ENCODE measurements at regions not wholly inside any gene's neighbourhood (a gene's known extent, or its start where the extent isn't known, plus 50 kb on each side); places are given as distances from the start of the nearest gene placed in this dataset.

DNA sequence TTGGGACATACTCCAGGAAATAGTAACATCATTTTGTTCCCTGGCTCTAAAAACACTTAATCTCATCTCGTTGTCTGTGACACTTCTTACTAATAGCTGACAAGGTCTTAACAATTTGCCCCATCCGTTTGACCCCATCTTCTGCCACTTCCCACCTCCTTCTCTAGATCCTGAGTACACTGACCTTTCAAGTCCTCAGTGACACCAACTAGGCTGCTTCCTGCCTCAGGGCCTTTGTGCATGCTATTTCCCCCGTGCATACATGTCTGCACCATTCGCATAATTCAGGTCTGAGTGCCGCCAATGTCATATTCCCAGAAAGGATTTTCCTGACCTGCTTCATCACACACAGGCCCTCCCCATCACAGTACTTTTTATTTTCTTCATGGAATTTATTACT is 70.6 kb upstream of the CCND2 start (continued):
- TF ChIP-seq, protein P1, sequence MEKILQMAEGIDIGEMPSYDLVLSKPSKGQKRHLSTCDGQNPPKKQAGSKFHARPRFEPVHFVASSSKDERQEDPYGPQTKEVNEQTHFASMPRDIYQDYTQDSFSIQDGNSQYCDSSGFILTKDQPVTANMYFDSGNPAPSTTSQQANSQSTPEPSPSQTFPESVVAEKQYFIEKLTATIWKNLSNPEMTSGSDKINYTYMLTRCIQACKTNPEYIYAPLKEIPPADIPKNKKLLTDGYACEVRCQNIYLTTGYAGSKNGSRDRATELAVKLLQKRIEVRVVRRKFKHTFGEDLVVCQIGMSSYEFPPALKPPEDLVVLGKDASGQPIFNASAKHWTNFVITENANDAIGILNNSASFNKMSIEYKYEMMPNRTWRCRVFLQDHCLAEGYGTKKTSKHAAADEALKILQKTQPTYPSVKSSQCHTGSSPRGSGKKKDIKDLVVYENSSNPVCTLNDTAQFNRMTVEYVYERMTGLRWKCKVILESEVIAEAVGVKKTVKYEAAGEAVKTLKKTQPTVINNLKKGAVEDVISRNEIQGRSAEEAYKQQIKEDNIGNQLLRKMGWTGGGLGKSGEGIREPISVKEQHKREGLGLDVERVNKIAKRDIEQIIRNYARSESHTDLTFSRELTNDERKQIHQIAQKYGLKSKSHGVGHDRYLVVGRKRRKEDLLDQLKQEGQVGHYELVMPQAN (conservative IDR thresholded peaks at IDR 0.05) = no peak
- TF ChIP-seq ETV6 (conservative IDR thresholded peaks at IDR 0.05 in 1 of 2, IDR thresholded peaks at IDR 0.05 in 1 of 2; ENCODE audit: borderline replicate concordance in 1 of 2, low read depth in 1 of 2) (no peak), NBN (IDR thresholded peaks at IDR 0.05) (no peak), NFYA (IDR thresholded peaks at IDR 0.05; ENCODE audit: borderline replicate concordance, low read depth, low read length) (no peak), SUZ12 (IDR thresholded peaks at IDR 0.05; ENCODE audit: unreplicated experiment) (no peak)

DNA sequence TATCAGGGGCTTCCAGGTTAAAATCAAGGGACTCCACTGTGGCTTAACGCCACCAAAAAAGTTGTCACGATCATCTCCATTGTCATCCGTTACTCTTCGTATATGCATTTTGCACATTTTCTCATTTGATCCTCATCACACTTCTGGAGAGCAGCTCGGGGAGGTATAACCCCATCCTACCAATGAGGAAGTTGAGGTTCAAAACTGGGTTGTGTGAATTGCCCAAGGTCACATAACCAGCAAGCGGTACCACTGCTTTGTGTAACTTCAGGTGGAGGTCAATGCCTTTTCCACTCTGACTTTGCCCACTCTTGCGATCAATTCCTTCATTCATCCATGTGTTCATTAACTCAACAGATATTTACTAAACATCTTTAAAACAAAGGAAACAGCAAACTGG is 71.1 kb upstream of the CCND2 start:
- in situ Hi-C loops (cut with MboI) (no loop called here), intact Hi-C loops (cut with micrococcal nuclease; ENCODE audit: unreplicated experiment) (no loop called here)
- ChIA-PET SMC1A (ENCODE audit: uncharacterized antibody, unreplicated experiment) (interaction anchor here (0.8 to 6.5 kb wide), 4 partner anchors 11 to 74 kb away, joined by 3 to 46 read pairs (median 17); no protein-coding TSS in a partner anchor), POLR2A (interaction anchor here (3.9 kb wide), 1 partner anchor 12 kb away, joined by 18 read pairs; no protein-coding TSS in a partner anchor), CTCF (interaction anchor here (1.7 kb wide), 1 partner anchor 11 kb away, joined by 6 read pairs; no protein-coding TSS in a partner anchor), RAD21 (ENCODE audit: unreplicated experiment) (interaction anchor here (2.9 kb wide), 1 partner anchor 13 kb away, joined by 12 read pairs; no protein-coding TSS in a partner anchor)
- H3K9ac ChIP-seq (ENCODE audit: control insufficient read depth, insufficient read depth, low read length) = no peak overlapping the region
- no peaks in the 10 kb centered on the region for H3K9me3 ChIP-seq (replicated peaks; ENCODE audit: control insufficient read depth, insufficient read depth, low read length)
- TF ChIP-seq FOXM1 (IDR thresholded peaks at IDR 0.05; ENCODE audit: low read depth, low read length) = no peak
- no peak for TF ChIP-seq SMARCA5 (IDR thresholded peaks at IDR 0.05)
- TF ChIP-seq RAD21 (IDR thresholded peaks at IDR 0.05; ENCODE audit: insufficient read depth, low read depth, low read length) = no peak
- TF ChIP-seq, protein P2, sequence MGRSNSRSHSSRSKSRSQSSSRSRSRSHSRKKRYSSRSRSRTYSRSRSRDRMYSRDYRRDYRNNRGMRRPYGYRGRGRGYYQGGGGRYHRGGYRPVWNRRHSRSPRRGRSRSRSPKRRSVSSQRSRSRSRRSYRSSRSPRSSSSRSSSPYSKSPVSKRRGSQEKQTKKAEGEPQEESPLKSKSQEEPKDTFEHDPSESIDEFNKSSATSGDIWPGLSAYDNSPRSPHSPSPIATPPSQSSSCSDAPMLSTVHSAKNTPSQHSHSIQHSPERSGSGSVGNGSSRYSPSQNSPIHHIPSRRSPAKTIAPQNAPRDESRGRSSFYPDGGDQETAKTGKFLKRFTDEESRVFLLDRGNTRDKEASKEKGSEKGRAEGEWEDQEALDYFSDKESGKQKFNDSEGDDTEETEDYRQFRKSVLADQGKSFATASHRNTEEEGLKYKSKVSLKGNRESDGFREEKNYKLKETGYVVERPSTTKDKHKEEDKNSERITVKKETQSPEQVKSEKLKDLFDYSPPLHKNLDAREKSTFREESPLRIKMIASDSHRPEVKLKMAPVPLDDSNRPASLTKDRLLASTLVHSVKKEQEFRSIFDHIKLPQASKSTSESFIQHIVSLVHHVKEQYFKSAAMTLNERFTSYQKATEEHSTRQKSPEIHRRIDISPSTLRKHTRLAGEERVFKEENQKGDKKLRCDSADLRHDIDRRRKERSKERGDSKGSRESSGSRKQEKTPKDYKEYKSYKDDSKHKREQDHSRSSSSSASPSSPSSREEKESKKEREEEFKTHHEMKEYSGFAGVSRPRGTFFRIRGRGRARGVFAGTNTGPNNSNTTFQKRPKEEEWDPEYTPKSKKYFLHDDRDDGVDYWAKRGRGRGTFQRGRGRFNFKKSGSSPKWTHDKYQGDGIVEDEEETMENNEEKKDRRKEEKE (IDR thresholded peaks at IDR 0.05) = no peak
- no peak for TF ChIP-seq PML (IDR thresholded peaks at IDR 0.05; ENCODE audit: low read length)
- no peak for TF ChIP-seq KLF5 (IDR thresholded peaks at IDR 0.05; ENCODE audit: partially characterized antibody)
- TF ChIP-seq, protein P3, sequence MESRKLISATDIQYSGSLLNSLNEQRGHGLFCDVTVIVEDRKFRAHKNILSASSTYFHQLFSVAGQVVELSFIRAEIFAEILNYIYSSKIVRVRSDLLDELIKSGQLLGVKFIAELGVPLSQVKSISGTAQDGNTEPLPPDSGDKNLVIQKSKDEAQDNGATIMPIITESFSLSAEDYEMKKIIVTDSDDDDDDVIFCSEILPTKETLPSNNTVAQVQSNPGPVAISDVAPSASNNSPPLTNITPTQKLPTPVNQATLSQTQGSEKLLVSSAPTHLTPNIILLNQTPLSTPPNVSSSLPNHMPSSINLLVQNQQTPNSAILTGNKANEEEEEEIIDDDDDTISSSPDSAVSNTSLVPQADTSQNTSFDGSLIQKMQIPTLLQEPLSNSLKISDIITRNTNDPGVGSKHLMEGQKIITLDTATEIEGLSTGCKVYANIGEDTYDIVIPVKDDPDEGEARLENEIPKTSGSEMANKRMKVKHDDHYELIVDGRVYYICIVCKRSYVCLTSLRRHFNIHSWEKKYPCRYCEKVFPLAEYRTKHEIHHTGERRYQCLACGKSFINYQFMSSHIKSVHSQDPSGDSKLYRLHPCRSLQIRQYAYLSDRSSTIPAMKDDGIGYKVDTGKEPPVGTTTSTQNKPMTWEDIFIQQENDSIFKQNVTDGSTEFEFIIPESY (IDR thresholded peaks at IDR 0.05) = no peak
- no peak for TF ChIP-seq NFYB (IDR thresholded peaks at IDR 0.05; ENCODE audit: insufficient read depth, low read depth, low read length)
- no peaks in the 10 kb centered on the region for H3K79me2 ChIP-seq (ENCODE audit: control insufficient read depth, insufficient read depth, low read length)
- no TSS peak for BruUV-seq (replicated peaks)
- H3K27me3 ChIP-seq (replicated peaks in 1 of 2; ENCODE audit: control insufficient read depth in 2 of 2, insufficient read depth in 2 of 2, low read length in 1 of 2) = no peaks in the 10 kb centered on the region
- ATAC-seq (no peak), FAIRE-seq (peak; percentile 49), DNase-seq (ENCODE audit: low read depth, low spot score) (no peak)
- H3K4me1 ChIP-seq (ENCODE audit: control insufficient read depth, insufficient read depth, low read length) = peaks cover 6% of the 10 kb centered on the region
- H3K36me3 ChIP-seq (ENCODE audit: control insufficient read depth in 2 of 2, insufficient read depth in 2 of 2, low read length in 1 of 2) = no peaks in the 10 kb centered on the region
- H3K4me3 ChIP-seq = no peak overlapping the region
- no peak overlapping the region for H3K27ac ChIP-seq (ENCODE audit: control insufficient read depth, insufficient read depth)
- H4K20me1 ChIP-seq (ENCODE audit: control insufficient read depth, insufficient read depth) = no peaks in the 10 kb centered on the region
- 65% methylated on average over 7 of the region's 7 CpGs for WGBS (ENCODE audit: insufficient coverage, insufficient replicate concordance, low lambda C conversion rate, missing lambda C conversion rate)
- no peak overlapping the region for H2AFZ ChIP-seq (ENCODE audit: control insufficient read depth, low read depth, low read length)
- no peak overlapping the region for H3K4me2 ChIP-seq (ENCODE audit: control insufficient read depth, insufficient read depth)
